Liver (tissue), 8 donors: ENCODE measurements at regions not wholly inside any gene's neighbourhood (a gene's known extent, or its start where the extent isn't known, plus 50 kb on each side); places are given as distances from the start of the nearest gene placed in this dataset.

Experiments
- DNase-seq: peaks from one replicate; pipeline ENCODE4 v3.0.0-alpha.2; 2017; ENCODE audit warnings: low spot score
- H3K27ac ChIP-seq, 2 donors: one replicate each; pipeline ENCODE4 v1.7.0; 2013; ENCODE audit warnings: inconsistent platforms in 2 of 2, low read length in 2 of 2, control low read depth in 1 of 2, low read depth in 1 of 2, mild to moderate bottlenecking in 1 of 2
- H3K27me3 ChIP-seq, 4 donors: one replicate each; pipeline versions ENCODE4 v1.6.1 to v1.7.0; 2013; ENCODE audit warnings: low read length in 3 of 4, inconsistent platforms in 1 of 4, mild to moderate bottlenecking in 1 of 4, moderate library complexity in 1 of 4; ENCODE audit not compliant: control insufficient read depth in 4 of 4, insufficient read depth in 4 of 4
- H3K36me3 ChIP-seq, 4 donors: one replicate each; pipeline versions ENCODE4 v1.6.1 to v1.7.0; 2013; ENCODE audit warnings: low read length in 3 of 4, mild to moderate bottlenecking in 3 of 4, low read depth in 1 of 4, moderate library complexity in 1 of 4; ENCODE audit not compliant: control insufficient read depth in 4 of 4, insufficient read depth in 3 of 4
- H3K4me1 ChIP-seq, 4 donors: one replicate each; pipeline versions ENCODE4 v1.6.1 to v1.7.0; 2013; ENCODE audit warnings: low read length in 3 of 4, mild to moderate bottlenecking in 3 of 4, moderate library complexity in 1 of 4; ENCODE audit not compliant: control insufficient read depth in 4 of 4, insufficient read depth in 4 of 4
- H3K4me3 ChIP-seq, 3 donors: one replicate each; pipeline versions ENCODE4 v1.6.1 to v1.7.0; 2013; ENCODE audit warnings: low read length in 3 of 3, control low read depth in 1 of 3, low read depth in 1 of 3, mild to moderate bottlenecking in 1 of 3
- H3K9ac ChIP-seq, 2 donors: one replicate each; pipeline ENCODE4 v1.7.0; 2013; ENCODE audit warnings: low read length in 2 of 2, mild to moderate bottlenecking in 2 of 2, moderate library complexity in 2 of 2, control low read depth in 1 of 2, low read depth in 1 of 2
- H3K9me3 ChIP-seq, 4 donors: one replicate each; pipeline versions ENCODE4 v1.6.1 to v1.7.0; 2013; ENCODE audit warnings: low read length in 3 of 4; ENCODE audit not compliant: control insufficient read depth in 4 of 4
- ATF3 ChIP-seq: IDR thresholded peaks from 2 replicates; pipeline ENCODE4 v1.6.1; 2016; ENCODE audit warnings: antibody characterized with exemption
- CTCF ChIP-seq: fragments of 150-350 bp; IDR thresholded peaks from 2 replicates; pipeline ENCODE4 v1.5.1; 2017; ENCODE audit warnings: improper control_type of control experiment, low read depth, low read length; ENCODE audit not compliant: missing input control
- EGR1 ChIP-seq, 2 donors: IDR thresholded peaks; 2 replicates each; pipeline ENCODE4 v1.6.1; 2016 to 2018; ENCODE audit warnings: antibody characterized with exemption in 2 of 2, low read depth in 2 of 2
- FOXA1 ChIP-seq: IDR thresholded peaks from 2 replicates; pipeline ENCODE4 v1.6.1; 2016; ENCODE audit warnings: antibody characterized with exemption
- FOXA2 ChIP-seq: IDR thresholded peaks from 2 replicates; pipeline ENCODE4 v1.6.1; 2016; ENCODE audit warnings: antibody characterized with exemption
- GABPA ChIP-seq, 2 donors: IDR thresholded peaks in 1 of 2; conservative IDR thresholded peaks in 1 of 2; 2 replicates each; pipeline ENCODE4 v1.6.1; 2016; ENCODE audit warnings: antibody characterized with exemption in 2 of 2, mild to moderate bottlenecking in 1 of 2, moderate library complexity in 1 of 2
- HNF4A ChIP-seq, 2 donors: conservative IDR thresholded peaks; 2 replicates each; pipeline ENCODE4 v1.6.1; 2016; ENCODE audit warnings: antibody characterized with exemption in 2 of 2, mild to moderate bottlenecking in 2 of 2
- HNF4G ChIP-seq: IDR thresholded peaks from 2 replicates; pipeline ENCODE4 v1.6.1; 2016; ENCODE audit warnings: antibody characterized with exemption
- JUND ChIP-seq, 2 donors: IDR thresholded peaks; 2 replicates each; pipeline ENCODE4 v1.6.1; 2016; ENCODE audit warnings: antibody characterized with exemption in 2 of 2
- MAX ChIP-seq: IDR thresholded peaks from 2 replicates; pipeline ENCODE4 v1.6.1; 2016; ENCODE audit warnings: antibody characterized with exemption
- NR2F2 ChIP-seq: IDR thresholded peaks from 2 replicates; pipeline ENCODE4 v1.6.1; 2016; ENCODE audit warnings: antibody characterized with exemption
- REST ChIP-seq: IDR thresholded peaks from 2 replicates; pipeline ENCODE4 v1.6.1; 2016; ENCODE audit warnings: antibody characterized with exemption, mild to moderate bottlenecking
- SP1 ChIP-seq: IDR thresholded peaks from 2 replicates; pipeline ENCODE4 v1.6.1; 2018; ENCODE audit warnings: antibody characterized with exemption, mild to moderate bottlenecking
- TAF1 ChIP-seq: conservative IDR thresholded peaks from 2 replicates; pipeline ENCODE4 v1.6.1; 2016; ENCODE audit warnings: antibody characterized with exemption, mild to moderate bottlenecking
- ZBTB33 ChIP-seq: IDR thresholded peaks from 2 replicates; pipeline ENCODE4 v1.6.1; 2016; ENCODE audit warnings: antibody characterized with exemption
- WGBS: extraction: QIAGEN DNeasy Blood & Tissue Kit; methylation state at CpG from one replicate; pipeline ENCODE4 v1.1.7; 2013; 5-methylcytosine and 5-hydroxymethylcytosine counted together
- donor health status: healthy.
- donor health status: healthy.
- donor health status: healthy.
- donor health status: healthy.
- donor health status: healthy.

- Histone ChIP-seq H3K27ac (no peak overlapping the region), H3K9ac (no peak overlapping the region), H3K9me3 (no peaks in the 10 kb centered on the region), H3K27me3 (no peaks in the 10 kb centered on the region), H3K36me3 (no peaks in the 10 kb centered on the region), H3K4me3 (no peak overlapping the region), H3K4me1 (no peaks in the 10 kb centered on the region)
- TF ChIP-seq NR2F2 (no peak), TAF1 (no peak), ATF3 (no peak), FOXA1 (no peak), HNF4A (conservative IDR thresholded peaks at IDR 0.05) (no peak), REST (no peak), CTCF (no peak), ZBTB33 (no peak), HNF4G (no peak), JUND (IDR thresholded peaks at IDR 0.05) (no peak), FOXA2 (no peak), GABPA (IDR thresholded peaks at IDR 0.05 in 1 of 2, conservative IDR thresholded peaks at IDR 0.05 in 1 of 2) (no peak)
- 88% methylated on average over 2 of the region's 2 CpGs for WGBS
- no peak for DNase-seq
Measured at GRCh38 chr3:11924518-11924917, 77.8 kb upstream of the TAMM41 start.

GRCh38 chr3:11928381-11928780 is 75.8 kb upstream of the SYN2 start:
- H3K9ac ChIP-seq, result no peak overlapping the region
- no peak for DNase-seq
- no peaks in the 10 kb centered on the region for H3K9me3 ChIP-seq
- no peaks in the 10 kb centered on the region for H3K27me3 ChIP-seq
- 94% methylated on average over 3 of the region's 3 CpGs for WGBS
- H3K4me3 ChIP-seq, result no peak overlapping the region
- no peaks in the 10 kb centered on the region for H3K4me1 ChIP-seq
- no peak overlapping the region for H3K27ac ChIP-seq
- no peaks in the 10 kb centered on the region for H3K36me3 ChIP-seq
- TF ChIP-seq SP1 (no peak), EGR1 (IDR thresholded peaks at IDR 0.05; ENCODE audit: low read depth in 2 of 2) (no peak), ZBTB33 (no peak), HNF4A (conservative IDR thresholded peaks at IDR 0.05) (no peak), MAX (no peak), CTCF (no peak), ATF3 (no peak), REST (no peak), TAF1 (no peak), GABPA (IDR thresholded peaks at IDR 0.05 in 1 of 2, conservative IDR thresholded peaks at IDR 0.05 in 1 of 2) (no peak), JUND (IDR thresholded peaks at IDR 0.05) (no peak)
